DOHH2 (cell line): ENCODE measurements at regions not wholly inside any gene's neighbourhood (a gene's known extent, or its start where the extent isn't known, plus 50 kb on each side); places are given as distances from the start of the nearest gene placed in this dataset.

Experiments used
- H3F3A ChIP-seq: fragments of 200-600 bp; sonication (generic), shearing (Covaris generic); 2 replicates; pipeline ENCODE4 v1.6.0; 2016; ENCODE audit warnings: antibody characterized with exemption, mild to moderate bottlenecking; ENCODE audit not compliant: control insufficient read depth, insufficient read depth
- H3K27ac ChIP-seq: fragments of 200-600 bp; sonication (generic); 2 replicates; pipeline ENCODE4 v1.5.1; 2014; ENCODE audit warnings: low read depth, mild to moderate bottlenecking, low read length, moderate library complexity
- H3K27me3 ChIP-seq: fragments of 200-600 bp; sonication (generic); 2 replicates; pipeline ENCODE4 v1.6.1; 2014; ENCODE audit warnings: mild to moderate bottlenecking, low read length, mixed read lengths; ENCODE audit not compliant: control insufficient read depth
- H3K36me3 ChIP-seq: fragments of 200-600 bp; sonication (generic); 2 replicates; pipeline ENCODE4 v1.6.1; 2014; ENCODE audit warnings: mild to moderate bottlenecking, low read length, moderate library complexity, mixed read lengths; ENCODE audit not compliant: control insufficient read depth
- H3K4me1 ChIP-seq: fragments of 200-600 bp; sonication (generic); 2 replicates; pipeline ENCODE4 v1.6.1; 2014; ENCODE audit warnings: mild to moderate bottlenecking, low read length, mixed read lengths; ENCODE audit not compliant: control insufficient read depth
- H3K4me2 ChIP-seq: fragments of 200-600 bp; sonication (generic); 2 replicates; pipeline ENCODE4 v1.6.0; 2014; ENCODE audit warnings: mild to moderate bottlenecking, low read length, moderate library complexity
- H3K4me3 ChIP-seq: fragments of 200-600 bp; sonication (generic); 2 replicates; pipeline ENCODE4 v1.5.1; 2014; ENCODE audit warnings: mild to moderate bottlenecking, low read length, mixed read lengths
- H3K79me2 ChIP-seq: fragments of 200-600 bp; sonication (generic); 2 replicates; pipeline ENCODE4 v1.6.1; 2014; ENCODE audit warnings: mild to moderate bottlenecking, low read length, mixed read lengths; ENCODE audit not compliant: control insufficient read depth
- H3K9me2 ChIP-seq: fragments of 200-600 bp; sonication (generic); replicated peaks from 2 replicates; pipeline ENCODE4 v1.6.1; 2014; ENCODE audit warnings: mild to moderate bottlenecking, low read length, mixed read lengths; ENCODE audit not compliant: control insufficient read depth
- H3K9me3 ChIP-seq: fragments of 200-600 bp; sonication (generic); 2 replicates; pipeline ENCODE4 v1.6.1; 2014; ENCODE audit warnings: antibody characterized with exemption, low read length, mixed read lengths; ENCODE audit not compliant: control insufficient read depth, insufficient read depth
- H4K20me1 ChIP-seq: fragments of 200-600 bp; sonication (generic); 2 replicates; pipeline ENCODE4 v1.6.0; 2014; ENCODE audit warnings: low read depth, mild to moderate bottlenecking, antibody characterized with exemption, low read length, moderate library complexity; ENCODE audit not compliant: control insufficient read depth, insufficient read depth
- EZH2phosphoT487 ChIP-seq: fragments of 200-600 bp; sonication (generic); IDR thresholded peaks from 2 replicates; pipeline ENCODE4 v1.6.1; 2017; ENCODE audit warnings: borderline replicate concordance, mild to moderate bottlenecking, antibody characterized with exemption, low read length, moderate library complexity, mixed read lengths
- TF ChIP-seq, protein P1 (sequence below): fragments of 200-600 bp; sonication (generic); IDR thresholded peaks from one replicate; pipeline ENCODE4 v1.5.1; 2014; ENCODE audit warnings: antibody characterized with exemption, mild to moderate bottlenecking, low read depth, low read length; ENCODE audit not compliant: poor library complexity, severe bottlenecking

GRCh38 chr18:25470062-25470461 lies 118.1 kb upstream of the ZNF521 start:
- no peaks in the 10 kb centered on the region for H3K9me2 ChIP-seq
- H3K27ac ChIP-seq = no peak overlapping the region
- H3F3A ChIP-seq = no peaks in the 10 kb centered on the region
- no peaks in the 10 kb centered on the region for H3K4me1 ChIP-seq
- H4K20me1 ChIP-seq = no peaks in the 10 kb centered on the region
- H3K36me3 ChIP-seq = no peaks in the 10 kb centered on the region
- TF ChIP-seq, protein P1, sequence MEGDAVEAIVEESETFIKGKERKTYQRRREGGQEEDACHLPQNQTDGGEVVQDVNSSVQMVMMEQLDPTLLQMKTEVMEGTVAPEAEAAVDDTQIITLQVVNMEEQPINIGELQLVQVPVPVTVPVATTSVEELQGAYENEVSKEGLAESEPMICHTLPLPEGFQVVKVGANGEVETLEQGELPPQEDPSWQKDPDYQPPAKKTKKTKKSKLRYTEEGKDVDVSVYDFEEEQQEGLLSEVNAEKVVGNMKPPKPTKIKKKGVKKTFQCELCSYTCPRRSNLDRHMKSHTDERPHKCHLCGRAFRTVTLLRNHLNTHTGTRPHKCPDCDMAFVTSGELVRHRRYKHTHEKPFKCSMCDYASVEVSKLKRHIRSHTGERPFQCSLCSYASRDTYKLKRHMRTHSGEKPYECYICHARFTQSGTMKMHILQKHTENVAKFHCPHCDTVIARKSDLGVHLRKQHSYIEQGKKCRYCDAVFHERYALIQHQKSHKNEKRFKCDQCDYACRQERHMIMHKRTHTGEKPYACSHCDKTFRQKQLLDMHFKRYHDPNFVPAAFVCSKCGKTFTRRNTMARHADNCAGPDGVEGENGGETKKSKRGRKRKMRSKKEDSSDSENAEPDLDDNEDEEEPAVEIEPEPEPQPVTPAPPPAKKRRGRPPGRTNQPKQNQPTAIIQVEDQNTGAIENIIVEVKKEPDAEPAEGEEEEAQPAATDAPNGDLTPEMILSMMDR = no peak
- TF ChIP-seq EZH2phosphoT487 = no peak
- H3K4me3 ChIP-seq = no peak overlapping the region
- no peak overlapping the region for H3K4me2 ChIP-seq
- H3K79me2 ChIP-seq = no peaks in the 10 kb centered on the region
- no peaks in the 10 kb centered on the region for H3K9me3 ChIP-seq
- H3K27me3 ChIP-seq = no peaks in the 10 kb centered on the region

DNA sequence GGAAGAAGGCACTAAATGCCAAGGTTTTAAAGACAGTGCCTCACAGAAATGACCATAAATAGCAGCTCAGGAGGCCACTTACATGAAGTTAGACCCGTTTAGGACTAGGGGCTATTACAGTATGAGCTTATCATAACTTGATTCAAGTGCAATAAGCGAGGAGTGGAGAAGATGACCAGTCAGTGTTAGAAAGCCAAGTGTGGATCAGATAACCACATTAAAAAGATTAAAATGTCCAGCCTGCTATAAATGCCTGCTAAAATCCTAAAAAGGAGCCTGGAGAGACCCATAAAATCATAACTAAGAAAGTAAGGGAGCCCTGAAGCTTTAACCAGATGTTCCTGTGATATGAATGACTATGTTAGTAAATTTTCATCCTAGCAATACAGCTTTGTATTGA lies 117.5 kb upstream of the ZNF521 start:
- no peaks in the 10 kb centered on the region for H3K4me1 ChIP-seq
- TF ChIP-seq EZH2phosphoT487 = no peak
- TF ChIP-seq, protein P1 = no peak

GRCh38 chr18:25467226-25467987 lies 115.4 kb upstream of the ZNF521 start:
- TF ChIP-seq, protein P1 = no peak
- no peak for TF ChIP-seq EZH2phosphoT487
- Histone ChIP-seq H4K20me1 (no peaks in the 10 kb centered on the region), H3K27ac (no peak overlapping the region), H3K36me3 (no peaks in the 10 kb centered on the region), H3K27me3 (no peaks in the 10 kb centered on the region), H3K4me3 (no peak overlapping the region), H3F3A (no peaks in the 10 kb centered on the region), H3K9me2 (no peaks in the 10 kb centered on the region), H3K4me2 (no peak overlapping the region), H3K9me3 (no peaks in the 10 kb centered on the region), H3K4me1 (no peaks in the 10 kb centered on the region), H3K79me2 (no peaks in the 10 kb centered on the region)

More for the DNA sequence above, 117.5 kb upstream of the ZNF521 start:
- Histone ChIP-seq H3K4me3 (no peak overlapping the region), H3K79me2 (no peaks in the 10 kb centered on the region), H3K36me3 (no peaks in the 10 kb centered on the region), H3K9me2 (no peaks in the 10 kb centered on the region), H3K4me2 (no peak overlapping the region), H3K9me3 (no peaks in the 10 kb centered on the region), H4K20me1 (no peaks in the 10 kb centered on the region), H3K27me3 (no peaks in the 10 kb centered on the region), H3K27ac (no peak overlapping the region), H3F3A (no peaks in the 10 kb centered on the region)
